T-helper 2 cell treated with Interferon-gamma antibody and Interleukin-4, amounts not matched to agents 5 μg/mL and 100 μg/mL, for 36 hours (primary cell): ENCODE measurements at regions not wholly inside any gene's neighbourhood (a gene's known extent, or its start where the extent isn't known, plus 50 kb on each side); places are given as distances from the start of the nearest gene placed in this dataset.

Experiments
- DNase-seq: peaks from one replicate; pipeline ENCODE4 v3.0.0; 2021; ENCODE audit warnings: low spot score
- H3K27ac Mint-ChIP-seq: one replicate; pipeline ENCODE4 v1.8.0; 2021; ENCODE audit warnings: mild to moderate bottlenecking, mixed read lengths
- H3K27me3 Mint-ChIP-seq: one replicate; pipeline ENCODE4 v1.8.0; 2021; ENCODE audit warnings: low read depth, mixed read lengths
- H3K36me3 Mint-ChIP-seq: one replicate; pipeline ENCODE4 v1.8.0; 2021; ENCODE audit warnings: low read depth, mixed read lengths
- H3K4me1 Mint-ChIP-seq: one replicate; pipeline ENCODE4 v1.8.0; 2021; ENCODE audit warnings: low read depth, mixed read lengths
- H3K4me3 Mint-ChIP-seq: one replicate; pipeline ENCODE4 v1.8.0; 2022; ENCODE audit warnings: mild to moderate bottlenecking, moderate library complexity, mixed read lengths
- H3K9me3 Mint-ChIP-seq: one replicate; pipeline ENCODE4 v1.8.0; 2021; ENCODE audit warnings: mixed read lengths

- no peak for DNase-seq
- no peaks in the 10 kb centered on the region for H3K9me3 Mint-ChIP-seq
- H3K4me3 Mint-ChIP-seq, result no peak overlapping the region
- no peaks in the 10 kb centered on the region for H3K36me3 Mint-ChIP-seq
- no peaks in the 10 kb centered on the region for H3K27me3 Mint-ChIP-seq
- H3K27ac Mint-ChIP-seq, result no peak overlapping the region
- no peaks in the 10 kb centered on the region for H3K4me1 Mint-ChIP-seq
Observed at GRCh38 chr17:63332286-63332685, 113.8 kb downstream of the CYB561 start.

- Mint-ChIP-seq H3K4me1 (no peaks in the 10 kb centered on the region), H3K36me3 (no peaks in the 10 kb centered on the region), H3K27ac (no peak overlapping the region), H3K9me3 (no peaks in the 10 kb centered on the region), H3K4me3 (no peak overlapping the region), H3K27me3 (no peaks in the 10 kb centered on the region)
- no peak for DNase-seq
Observed at GRCh38 chr17:63333869-63334268, 112.2 kb downstream of the CYB561 start.

- Mint-ChIP-seq H3K27ac (no peak overlapping the region), H3K4me1 (no peaks in the 10 kb centered on the region), H3K36me3 (no peaks in the 10 kb centered on the region), H3K9me3 (no peaks in the 10 kb centered on the region), H3K4me3 (no peak overlapping the region), H3K27me3 (no peaks in the 10 kb centered on the region)
- DNase-seq, result no peak
Observed at GRCh38 chr17:63335831-63336230, 110.3 kb downstream of the CYB561 start.

GRCh38 chr17:63337579-63337978 is 108.5 kb downstream of the CYB561 start:
- Mint-ChIP-seq H3K36me3 (no peaks in the 10 kb centered on the region), H3K4me1 (no peaks in the 10 kb centered on the region), H3K27me3 (no peaks in the 10 kb centered on the region), H3K9me3 (no peaks in the 10 kb centered on the region), H3K27ac (no peak overlapping the region), H3K4me3 (no peak overlapping the region)
- DNase-seq, result no peak

GRCh38 chr17:63338272-63338671 is 107.8 kb downstream of the CYB561 start:
- no peaks in the 10 kb centered on the region for H3K36me3 Mint-ChIP-seq
- H3K9me3 Mint-ChIP-seq, result no peaks in the 10 kb centered on the region
- H3K27me3 Mint-ChIP-seq, result no peaks in the 10 kb centered on the region
- no peak overlapping the region for H3K27ac Mint-ChIP-seq
- no peak for DNase-seq
- no peaks in the 10 kb centered on the region for H3K4me1 Mint-ChIP-seq
- no peak overlapping the region for H3K4me3 Mint-ChIP-seq

GRCh38 chr17:63341276-63341675 is 104.8 kb downstream of the CYB561 start:
- Mint-ChIP-seq H3K27ac (no peak overlapping the region), H3K9me3 (no peaks in the 10 kb centered on the region), H3K4me3 (no peak overlapping the region), H3K4me1 (no peaks in the 10 kb centered on the region), H3K27me3 (no peaks in the 10 kb centered on the region), H3K36me3 (no peaks in the 10 kb centered on the region)
- DNase-seq, result no peak

- no peak for DNase-seq
- Mint-ChIP-seq H3K27ac (no peak overlapping the region), H3K36me3 (no peaks in the 10 kb centered on the region), H3K9me3 (no peaks in the 10 kb centered on the region), H3K4me3 (no peak overlapping the region), H3K27me3 (no peaks in the 10 kb centered on the region), H3K4me1 (no peaks in the 10 kb centered on the region)
Observed at GRCh38 chr17:63344383-63344782, 101.7 kb downstream of the CYB561 start.

GRCh38 chr17:63345611-63346010 is 100.5 kb downstream of the CYB561 start:
- no peak overlapping the region for H3K4me3 Mint-ChIP-seq
- H3K4me1 Mint-ChIP-seq, result no peaks in the 10 kb centered on the region
- no peaks in the 10 kb centered on the region for H3K27me3 Mint-ChIP-seq
- no peak for DNase-seq
- no peak overlapping the region for H3K27ac Mint-ChIP-seq
- H3K9me3 Mint-ChIP-seq, result no peaks in the 10 kb centered on the region
- H3K36me3 Mint-ChIP-seq, result no peaks in the 10 kb centered on the region

GRCh38 chr17:63347475-63347874 is 98.6 kb downstream of the CYB561 start:
- H3K4me1 Mint-ChIP-seq, result no peaks in the 10 kb centered on the region
- no peak overlapping the region for H3K27ac Mint-ChIP-seq
- DNase-seq, result no peak
- H3K4me3 Mint-ChIP-seq, result no peak overlapping the region
- H3K9me3 Mint-ChIP-seq, result no peaks in the 10 kb centered on the region
- no peaks in the 10 kb centered on the region for H3K36me3 Mint-ChIP-seq
- H3K27me3 Mint-ChIP-seq, result peaks cover 2% of the 10 kb centered on the region

GRCh38 chr17:63349478-63350000 is 96.6 kb downstream of the CYB561 start:
- no peaks in the 10 kb centered on the region for H3K9me3 Mint-ChIP-seq
- peaks cover 2% of the 10 kb centered on the region for H3K27me3 Mint-ChIP-seq
- H3K36me3 Mint-ChIP-seq, result no peaks in the 10 kb centered on the region
- H3K27ac Mint-ChIP-seq, result no peak overlapping the region
- no peak overlapping the region for H3K4me3 Mint-ChIP-seq
- no peaks in the 10 kb centered on the region for H3K4me1 Mint-ChIP-seq
- DNase-seq, result no peak

- DNase-seq, result no peak
- H3K27me3 Mint-ChIP-seq, result peaks cover 2% of the 10 kb centered on the region
- no peaks in the 10 kb centered on the region for H3K9me3 Mint-ChIP-seq
- no peaks in the 10 kb centered on the region for H3K4me1 Mint-ChIP-seq
- no peak overlapping the region for H3K4me3 Mint-ChIP-seq
- no peak overlapping the region for H3K27ac Mint-ChIP-seq
- no peaks in the 10 kb centered on the region for H3K36me3 Mint-ChIP-seq
Observed at GRCh38 chr17:63350364-63350763, 95.7 kb downstream of the CYB561 start.

GRCh38 chr17:63354256-63354655 is 91.8 kb downstream of the CYB561 start:
- Mint-ChIP-seq H3K36me3 (no peaks in the 10 kb centered on the region), H3K4me3 (no peak overlapping the region), H3K27ac (no peak overlapping the region), H3K4me1 (no peaks in the 10 kb centered on the region), H3K9me3 (no peaks in the 10 kb centered on the region), H3K27me3 (peaks cover 2% of the 10 kb centered on the region)
- DNase-seq, result no peak

- no peaks in the 10 kb centered on the region for H3K36me3 Mint-ChIP-seq
- no peak overlapping the region for H3K4me3 Mint-ChIP-seq
- H3K27ac Mint-ChIP-seq, result no peak overlapping the region
- H3K27me3 Mint-ChIP-seq, result peaks cover 2% of the 10 kb centered on the region
- H3K4me1 Mint-ChIP-seq, result no peaks in the 10 kb centered on the region
- DNase-seq, result no peak
- no peaks in the 10 kb centered on the region for H3K9me3 Mint-ChIP-seq
Observed at GRCh38 chr17:63356337-63356757, 89.8 kb downstream of the CYB561 start.

- Mint-ChIP-seq H3K36me3 (no peaks in the 10 kb centered on the region), H3K9me3 (no peaks in the 10 kb centered on the region), H3K4me3 (no peak overlapping the region), H3K27me3 (no peaks in the 10 kb centered on the region), H3K27ac (no peak overlapping the region), H3K4me1 (no peaks in the 10 kb centered on the region)
- no peak for DNase-seq
Observed at GRCh38 chr17:63358111-63358839, 87.8 kb downstream of the CYB561 start.

GRCh38 chr17:63358956-63359355 is 87.2 kb downstream of the CYB561 start:
- H3K4me3 Mint-ChIP-seq, result no peak overlapping the region
- no peaks in the 10 kb centered on the region for H3K36me3 Mint-ChIP-seq
- no peaks in the 10 kb centered on the region for H3K4me1 Mint-ChIP-seq
- no peaks in the 10 kb centered on the region for H3K27me3 Mint-ChIP-seq
- no peaks in the 10 kb centered on the region for H3K9me3 Mint-ChIP-seq
- no peak for DNase-seq
- H3K27ac Mint-ChIP-seq, result no peak overlapping the region
